Activated T-cell treated with anti-CD3 and anti-CD28 coated beads, Interleukin-2, amount 50 U/mL, for 4 hours (primary cell): ENCODE measurements at regions not wholly inside any gene's neighbourhood (a gene's known extent, or its start where the extent isn't known, plus 50 kb on each side); places are given as distances from the start of the nearest gene placed in this dataset.

ENCODE experiments used
- ATAC-seq, 2 donors: fragments of 200-7000 bp; cut with Tn5 transposase; one replicate each; pipeline ENCODE4 v1.10.0; 2021
- DNase-seq: peaks from one replicate; pipeline ENCODE4 v3.0.0-alpha.2; 2020
- H3K27me3 Mint-ChIP-seq: one replicate; pipeline ENCODE4 v1.8.0; 2021; ENCODE audit warnings: low read depth, mixed read lengths
- H3K36me3 Mint-ChIP-seq: one replicate; pipeline ENCODE4 v1.8.0; 2022; ENCODE audit warnings: mixed read lengths; ENCODE audit not compliant: insufficient read depth
- H3K4me1 Mint-ChIP-seq: one replicate; pipeline ENCODE4 v1.8.0; 2021; ENCODE audit warnings: low read depth, mixed read lengths
- H3K4me3 Mint-ChIP-seq: one replicate; pipeline ENCODE4 v1.8.0; 2021; ENCODE audit warnings: mild to moderate bottlenecking, moderate library complexity, mixed read lengths
- H3K9me3 Mint-ChIP-seq: one replicate; pipeline ENCODE4 v1.8.0; 2021; ENCODE audit warnings: mixed read lengths

DNA sequence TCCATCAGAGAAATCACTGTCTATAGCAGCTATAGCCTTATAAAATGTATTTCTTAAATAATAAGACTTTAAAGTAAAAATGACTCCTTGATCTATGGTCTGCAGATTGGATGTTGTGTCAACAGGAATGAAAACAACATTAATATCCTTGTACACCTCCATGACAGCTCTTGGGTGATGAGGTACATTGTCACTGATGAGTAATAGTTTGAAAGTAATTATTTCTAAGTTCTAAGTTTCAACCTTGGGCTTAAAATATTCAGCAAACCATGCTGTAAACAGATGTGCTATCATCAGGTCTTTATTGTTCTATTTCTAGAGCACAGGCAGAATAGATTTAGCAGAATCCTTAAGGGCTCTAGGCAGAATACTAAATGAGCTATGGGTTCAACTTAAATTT lies 568.2 kb upstream of the BCHE start:
- Mint-ChIP-seq H3K9me3 (no peaks in the 10 kb centered on the region), H3K4me3 (no peak overlapping the region), H3K4me1 (no peaks in the 10 kb centered on the region), H3K36me3 (no peaks in the 10 kb centered on the region), H3K27me3 (no peaks in the 10 kb centered on the region)
- no peak for DNase-seq
- no peak for ATAC-seq

GRCh38 chr3:166390303-166390702 lies 553.1 kb upstream of the BCHE start:
- ATAC-seq (no peak), DNase-seq (no peak)
- no peaks in the 10 kb centered on the region for H3K4me1 Mint-ChIP-seq
- no peaks in the 10 kb centered on the region for H3K27me3 Mint-ChIP-seq
- peaks cover 14% of the 10 kb centered on the region for H3K9me3 Mint-ChIP-seq
- no peaks in the 10 kb centered on the region for H3K36me3 Mint-ChIP-seq
- H3K4me3 Mint-ChIP-seq, result no peak overlapping the region

- no peaks in the 10 kb centered on the region for H3K27me3 Mint-ChIP-seq
- H3K36me3 Mint-ChIP-seq, result no peaks in the 10 kb centered on the region
- no peak overlapping the region for H3K4me3 Mint-ChIP-seq
- ATAC-seq, result no peak
- no peaks in the 10 kb centered on the region for H3K4me1 Mint-ChIP-seq
- no peak for DNase-seq
- H3K9me3 Mint-ChIP-seq, result peaks cover 9% of the 10 kb centered on the region
Measured at GRCh38 chr3:166388321-166388720, 551.1 kb upstream of the BCHE start.

DNA sequence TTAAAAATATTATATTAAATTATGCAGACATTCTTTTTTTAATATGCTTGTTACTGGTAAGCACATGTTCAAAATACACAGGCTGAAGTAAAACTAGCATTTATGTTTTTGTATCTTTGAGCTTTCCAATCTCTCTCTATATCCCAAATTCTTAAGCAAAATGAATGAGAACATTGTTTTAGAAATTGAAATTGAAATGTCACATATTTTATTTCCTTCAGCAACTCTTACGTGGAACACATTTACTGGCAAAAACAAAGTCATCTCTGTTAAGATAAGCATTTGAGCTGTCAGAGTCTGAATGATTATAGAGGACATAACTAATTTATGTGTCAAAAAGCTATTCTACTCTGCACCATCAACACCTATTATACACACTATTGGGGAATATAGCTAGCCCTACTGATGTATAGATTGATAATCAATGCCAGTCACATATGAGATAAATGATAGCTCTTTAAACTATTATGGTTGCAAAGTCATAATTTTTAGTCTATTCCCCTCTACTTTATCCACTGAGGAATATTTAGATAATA lies 535.4 kb upstream of the BCHE start:
- no peaks in the 10 kb centered on the region for H3K4me1 Mint-ChIP-seq
- H3K27me3 Mint-ChIP-seq, result no peaks in the 10 kb centered on the region
- no peak overlapping the region for H3K4me3 Mint-ChIP-seq
- peaks cover 22% of the 10 kb centered on the region for H3K9me3 Mint-ChIP-seq
- ATAC-seq (no peak), DNase-seq (no peak)
- no peaks in the 10 kb centered on the region for H3K36me3 Mint-ChIP-seq

GRCh38 chr3:166367947-166368533 lies 530.8 kb upstream of the BCHE start:
- DNase-seq (no peak), ATAC-seq (no peak)
- no peaks in the 10 kb centered on the region for H3K36me3 Mint-ChIP-seq
- no peaks in the 10 kb centered on the region for H3K27me3 Mint-ChIP-seq
- H3K4me1 Mint-ChIP-seq, result no peaks in the 10 kb centered on the region
- H3K4me3 Mint-ChIP-seq, result no peak overlapping the region
- H3K9me3 Mint-ChIP-seq, result peaks cover 18% of the 10 kb centered on the region

- ATAC-seq (no peak), DNase-seq (no peak)
- H3K4me3 Mint-ChIP-seq, result no peak overlapping the region
- no peaks in the 10 kb centered on the region for H3K4me1 Mint-ChIP-seq
- H3K36me3 Mint-ChIP-seq, result no peaks in the 10 kb centered on the region
- H3K9me3 Mint-ChIP-seq, result peaks cover 4% of the 10 kb centered on the region
- no peaks in the 10 kb centered on the region for H3K27me3 Mint-ChIP-seq
Measured at GRCh38 chr3:166362698-166363097, 525.5 kb upstream of the BCHE start.

- DNase-seq (no peak), ATAC-seq (no peak)
- Mint-ChIP-seq H3K27me3 (no peaks in the 10 kb centered on the region), H3K9me3 (peaks cover 5% of the 10 kb centered on the region), H3K4me1 (no peaks in the 10 kb centered on the region), H3K36me3 (no peaks in the 10 kb centered on the region), H3K4me3 (no peak overlapping the region)
Measured at GRCh38 chr3:166360720-166361119, 523.5 kb upstream of the BCHE start.

- H3K9me3 Mint-ChIP-seq, result peaks cover 29% of the 10 kb centered on the region
- H3K4me3 Mint-ChIP-seq, result no peak overlapping the region
- no peaks in the 10 kb centered on the region for H3K4me1 Mint-ChIP-seq
- no peak for ATAC-seq
- H3K36me3 Mint-ChIP-seq, result no peaks in the 10 kb centered on the region
- H3K27me3 Mint-ChIP-seq, result no peaks in the 10 kb centered on the region
- DNase-seq, result no peak
Measured at GRCh38 chr3:166351461-166351860, 514.2 kb upstream of the BCHE start.

DNA sequence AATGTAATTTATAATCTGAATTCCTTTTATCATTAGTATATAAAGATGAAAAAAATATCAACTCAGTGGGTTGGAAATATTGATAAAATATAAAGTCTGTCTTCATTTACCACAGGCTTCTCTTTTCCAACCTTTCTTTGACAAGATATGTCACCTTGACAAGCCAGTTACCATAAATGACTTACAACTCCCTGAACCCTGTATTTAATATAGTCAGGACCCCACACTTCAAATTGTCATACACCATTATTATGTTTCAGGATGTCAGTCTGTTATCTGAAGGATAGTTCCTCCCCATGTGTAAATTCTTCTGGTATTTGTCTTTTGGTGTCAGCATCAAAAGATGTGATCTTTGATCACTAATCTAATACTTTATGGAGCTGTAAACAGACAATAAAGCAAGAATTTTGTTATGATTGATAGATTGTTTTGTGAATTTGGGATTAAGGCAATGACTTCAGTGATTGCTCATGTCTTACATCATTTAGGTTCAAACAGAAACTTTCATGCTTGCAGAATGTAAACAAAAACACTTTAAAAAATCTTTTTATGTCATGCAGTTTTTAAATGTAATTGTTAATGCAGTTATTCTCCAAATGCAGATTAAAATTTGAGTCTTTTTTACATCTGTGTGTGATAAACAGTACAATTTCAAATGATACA lies 503.5 kb upstream of the BCHE start:
- DNase-seq (no peak), ATAC-seq (no peak)
- H3K36me3 Mint-ChIP-seq, result no peaks in the 10 kb centered on the region

DNA sequence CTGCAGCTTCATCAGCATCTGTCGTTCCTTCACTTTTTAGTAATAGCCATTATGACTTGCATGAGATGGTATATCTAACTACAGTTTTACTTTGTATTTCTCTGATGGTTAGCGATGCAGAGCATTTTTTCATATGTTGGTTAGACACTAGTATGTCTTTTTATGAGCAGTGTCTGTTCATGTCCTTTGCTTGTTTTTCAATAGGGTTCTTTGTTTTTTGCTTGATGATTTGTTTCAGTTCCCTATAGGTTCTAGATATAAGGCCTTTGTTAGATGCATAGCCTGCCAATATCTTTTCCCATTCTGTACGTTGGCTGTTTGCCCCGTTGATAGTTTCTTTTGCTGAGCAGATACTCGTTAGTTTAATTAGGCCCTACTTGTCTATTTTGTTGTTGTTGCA lies 487.2 kb upstream of the BCHE start:
- H3K4me3 Mint-ChIP-seq, result no peak overlapping the region
- H3K4me1 Mint-ChIP-seq, result no peaks in the 10 kb centered on the region
- no peaks in the 10 kb centered on the region for H3K36me3 Mint-ChIP-seq

More for the DNA sequence above, 503.5 kb upstream of the BCHE start:
- H3K9me3 Mint-ChIP-seq, result peaks cover 4% of the 10 kb centered on the region
- no peaks in the 10 kb centered on the region for H3K27me3 Mint-ChIP-seq
- H3K4me3 Mint-ChIP-seq, result no peak overlapping the region
- no peaks in the 10 kb centered on the region for H3K4me1 Mint-ChIP-seq

GRCh38 chr3:166322391-166322790 lies 485.2 kb upstream of the BCHE start:
- H3K27me3 Mint-ChIP-seq, result no peaks in the 10 kb centered on the region
- DNase-seq (no peak), ATAC-seq (no peak)
- H3K4me1 Mint-ChIP-seq, result no peaks in the 10 kb centered on the region
- no peak overlapping the region for H3K4me3 Mint-ChIP-seq
- peaks cover 10% of the 10 kb centered on the region for H3K9me3 Mint-ChIP-seq
- no peaks in the 10 kb centered on the region for H3K36me3 Mint-ChIP-seq

More for the DNA sequence above, 487.2 kb upstream of the BCHE start:
- no peak for DNase-seq
- peaks cover 6% of the 10 kb centered on the region for H3K9me3 Mint-ChIP-seq
- ATAC-seq, result no peak
- H3K27me3 Mint-ChIP-seq, result no peaks in the 10 kb centered on the region

DNA sequence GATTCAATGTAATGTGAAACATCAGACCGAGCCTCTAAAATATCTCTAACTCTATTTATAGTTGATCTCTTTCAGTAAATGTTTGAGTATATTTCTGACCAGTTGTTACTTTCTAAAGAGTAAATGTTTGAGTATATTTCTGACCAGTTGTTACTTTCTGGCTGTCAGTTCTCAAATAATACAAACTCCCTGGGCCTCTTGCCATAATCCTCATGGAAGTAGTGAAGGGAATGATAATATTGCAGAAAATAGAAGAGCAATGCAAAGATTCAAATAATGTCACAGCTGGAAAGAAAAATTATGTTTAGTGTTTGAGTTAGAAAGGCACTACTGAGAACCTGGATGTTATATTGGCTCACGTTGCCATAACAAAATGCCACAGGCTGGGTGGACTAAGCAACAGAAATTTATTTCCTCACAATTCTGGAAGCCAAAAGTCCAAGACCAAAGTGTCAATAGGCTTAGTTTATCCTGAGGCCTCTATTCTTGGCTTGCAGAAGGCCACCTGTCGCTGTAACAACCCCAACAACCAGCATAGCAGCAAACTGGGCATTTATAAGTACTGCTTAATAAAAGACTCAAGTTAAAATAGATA lies 470.6 kb upstream of the BCHE start:
- H3K27me3 Mint-ChIP-seq, result no peaks in the 10 kb centered on the region

GRCh38 chr3:166304584-166304983 lies 467.4 kb upstream of the BCHE start:
- no peak for ATAC-seq
- DNase-seq, result no peak
- H3K36me3 Mint-ChIP-seq, result no peaks in the 10 kb centered on the region
- no peaks in the 10 kb centered on the region for H3K4me1 Mint-ChIP-seq
- peaks cover 16% of the 10 kb centered on the region for H3K9me3 Mint-ChIP-seq
- H3K4me3 Mint-ChIP-seq, result no peak overlapping the region
- no peaks in the 10 kb centered on the region for H3K27me3 Mint-ChIP-seq

More for the DNA sequence above, 470.6 kb upstream of the BCHE start:
- H3K9me3 Mint-ChIP-seq, result peaks cover 6% of the 10 kb centered on the region
- H3K4me3 Mint-ChIP-seq, result no peak overlapping the region
- H3K4me1 Mint-ChIP-seq, result no peaks in the 10 kb centered on the region
- no peak for DNase-seq
- ATAC-seq, result no peak
- no peaks in the 10 kb centered on the region for H3K36me3 Mint-ChIP-seq

- H3K9me3 Mint-ChIP-seq, result peaks cover 19% of the 10 kb centered on the region
- H3K36me3 Mint-ChIP-seq, result no peaks in the 10 kb centered on the region
- no peak for ATAC-seq
- H3K4me3 Mint-ChIP-seq, result no peak overlapping the region
- no peaks in the 10 kb centered on the region for H3K27me3 Mint-ChIP-seq
- no peaks in the 10 kb centered on the region for H3K4me1 Mint-ChIP-seq
- DNase-seq, result no peak
Measured at GRCh38 chr3:166303681-166304080, 466.5 kb upstream of the BCHE start.

- H3K27me3 Mint-ChIP-seq, result no peaks in the 10 kb centered on the region
- H3K9me3 Mint-ChIP-seq, result peaks cover 23% of the 10 kb centered on the region
- H3K36me3 Mint-ChIP-seq, result no peaks in the 10 kb centered on the region
- no peak overlapping the region for H3K4me3 Mint-ChIP-seq
- DNase-seq (no peak), ATAC-seq (no peak)
- no peaks in the 10 kb centered on the region for H3K4me1 Mint-ChIP-seq
Measured at GRCh38 chr3:166302331-166302730, 465.1 kb upstream of the BCHE start.
